Kasumi-1 (cell line): ENCODE measurements at regions not wholly inside any gene's neighbourhood (a gene's known extent, or its start where the extent isn't known, plus 50 kb on each side); places are given as distances from the start of the nearest gene placed in this dataset.
A peak's percentile ranks its signal among the peaks of the same experiment; 100 is the strongest.
"Not testable (repeated sequence)": the region's sequence is repeated elsewhere in the genome, so short reads cannot be mapped to it uniquely, and the experiment has no call there.

ENCODE experiments used
- DNase-seq, 2 experiments: peaks; one replicate each; lab custom pipeline; 2025; lab: John Stamatoyannopoulos, UW

DNA sequence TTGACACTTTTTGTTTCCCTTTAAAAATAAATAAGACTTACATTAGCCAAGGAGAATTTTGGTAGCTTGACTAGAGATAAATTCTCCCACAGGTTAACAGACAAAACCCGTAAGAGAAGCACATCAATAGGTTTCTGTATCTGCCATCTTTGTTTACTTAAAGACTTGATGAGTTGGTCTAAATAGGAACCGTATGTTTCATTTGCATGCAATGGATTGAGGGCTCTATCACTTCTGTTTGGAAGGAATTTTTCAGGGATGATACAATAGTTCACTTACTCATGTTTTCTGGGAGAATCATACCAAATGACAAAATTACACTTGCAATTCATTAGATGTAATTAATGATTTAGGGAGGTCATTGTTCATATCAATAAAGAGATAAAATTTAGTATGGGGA, 631.5 kb upstream of the NR2F2 start:
- no peak for DNase-seq

DNA sequence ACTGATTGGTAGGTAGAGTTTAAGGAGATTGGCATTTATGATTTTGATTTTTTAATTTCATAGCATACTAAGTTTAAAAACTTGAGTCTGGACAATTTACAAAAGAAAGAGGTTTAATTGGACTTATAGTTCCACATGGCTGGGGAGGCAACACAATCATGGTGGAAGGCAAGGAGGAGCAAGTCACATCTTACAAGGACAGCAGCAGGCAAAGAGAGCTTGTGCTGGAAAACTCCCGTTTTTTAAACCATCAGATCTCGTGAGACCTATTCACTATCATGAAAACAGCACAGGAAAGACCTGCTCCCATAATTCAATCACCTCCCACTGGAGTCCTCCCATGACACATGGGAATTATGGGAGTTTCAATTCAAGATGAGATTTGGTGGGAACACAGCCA, 630.9 kb upstream of the NR2F2 start:
- DNase-seq, result no peak

DNA sequence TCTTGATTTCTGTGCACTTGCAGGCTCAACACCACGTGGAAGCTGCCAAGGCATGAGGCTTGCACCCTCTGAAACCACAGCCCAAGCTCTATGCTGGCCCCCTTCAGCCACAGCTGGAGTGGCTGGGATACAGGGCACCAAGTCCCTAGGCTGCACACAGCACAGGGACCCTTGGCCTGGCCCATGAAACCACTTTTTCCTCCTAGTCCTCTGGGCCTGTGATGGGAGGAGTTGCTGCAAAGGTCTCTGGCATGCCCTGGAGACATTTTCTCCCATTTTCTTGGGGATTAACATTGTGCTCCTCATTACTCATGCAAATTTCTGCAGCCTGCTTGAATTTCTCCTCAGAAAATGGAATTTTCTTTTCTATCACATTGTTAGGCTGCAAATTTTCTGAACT, 629.8 kb upstream of the NR2F2 start:
- not testable (repeated sequence) for DNase-seq

DNA sequence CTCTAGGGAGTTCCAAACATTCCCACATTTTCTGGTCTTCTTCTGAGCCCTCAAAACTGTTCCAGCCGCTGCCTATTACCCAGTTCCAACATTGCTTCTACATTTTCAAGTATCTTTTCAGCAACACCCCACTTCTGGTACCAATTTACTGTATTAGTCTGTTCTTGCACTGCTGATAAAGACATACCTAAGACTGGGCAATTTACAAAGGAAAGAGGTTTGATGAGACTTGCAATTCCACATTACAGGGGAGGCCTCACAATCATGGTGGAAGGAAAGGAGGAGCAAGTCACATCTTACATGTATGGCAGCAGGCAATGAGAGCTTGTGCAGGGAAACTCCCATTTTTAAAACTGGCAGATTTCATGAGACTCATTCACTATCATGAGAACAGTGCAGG, 629.1 kb upstream of the NR2F2 start:
- no peak for DNase-seq

DNA sequence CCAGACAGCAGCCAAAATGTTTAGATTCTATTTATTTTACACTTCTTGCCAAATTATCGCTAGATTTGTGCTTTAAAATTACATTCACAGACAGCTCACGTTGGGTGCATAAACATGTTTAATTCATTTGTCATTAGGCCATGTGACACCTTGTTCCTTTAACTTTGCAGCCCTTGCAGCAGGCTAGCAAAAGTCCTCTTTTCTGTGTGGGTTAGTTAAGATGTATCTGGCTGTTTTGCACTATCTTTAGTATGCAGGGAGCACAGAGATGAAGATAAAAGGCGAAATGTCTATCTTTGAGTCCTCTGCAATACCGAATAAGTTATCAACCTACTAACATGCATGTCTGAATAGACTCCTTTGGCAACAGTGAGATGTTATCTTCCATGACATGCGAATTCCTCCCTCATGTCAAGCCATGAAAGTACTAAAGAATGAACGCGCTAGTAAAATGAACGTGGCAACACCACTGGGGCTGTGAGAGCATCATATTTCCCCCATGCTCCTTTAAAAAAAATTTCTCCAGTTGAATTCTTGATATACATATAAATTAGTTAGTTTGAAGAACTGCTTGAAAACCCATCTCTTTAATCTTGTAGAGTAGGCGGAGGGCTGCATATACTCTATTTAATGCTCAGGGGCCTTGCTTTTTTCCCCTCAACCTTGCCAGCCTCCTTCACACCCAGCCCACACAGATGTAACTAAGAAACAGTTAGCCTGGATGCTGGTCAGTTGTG, 620.4 kb upstream of the NR2F2 start:
- DNase-seq, result no peak

DNA sequence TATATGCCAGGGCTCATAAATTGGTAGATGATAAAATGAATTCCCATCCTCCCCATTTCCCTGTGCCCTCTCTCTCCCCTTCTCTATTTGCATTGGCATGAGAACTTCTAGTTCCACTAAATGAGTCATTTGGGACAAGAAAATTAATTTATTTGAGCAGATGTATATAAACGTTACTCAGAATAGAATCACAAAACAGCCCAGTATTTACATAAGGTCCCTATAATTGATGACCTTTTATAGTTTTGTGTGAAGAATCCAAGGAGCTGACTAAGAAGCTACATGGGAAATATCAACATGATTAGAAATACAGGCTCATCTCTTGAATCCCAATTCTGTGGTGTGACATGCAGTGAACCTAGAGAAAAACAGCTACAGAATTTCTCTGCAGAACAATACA, 617.7 kb upstream of the NR2F2 start:
- DNase-seq, result no peak

DNA sequence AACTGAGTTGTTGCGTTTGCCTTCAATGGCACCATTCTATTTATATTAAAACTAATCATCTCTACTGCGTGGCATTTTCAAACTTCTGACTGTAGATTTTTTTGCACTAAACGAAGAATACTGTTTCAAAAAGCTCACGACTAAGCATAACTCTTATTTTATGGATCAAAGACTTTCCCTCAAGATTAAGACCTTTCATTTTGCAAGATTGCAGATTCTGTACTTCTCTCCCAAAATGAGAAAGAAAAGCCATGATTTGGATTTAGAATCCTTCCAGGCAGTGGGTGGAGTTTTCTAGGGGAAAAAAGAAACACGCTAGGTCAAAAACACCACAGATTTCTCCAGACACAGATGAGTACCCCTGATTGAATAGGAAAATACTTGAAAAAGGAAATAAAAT, 617.2 kb upstream of the NR2F2 start:
- DNase-seq, result no peak

DNA sequence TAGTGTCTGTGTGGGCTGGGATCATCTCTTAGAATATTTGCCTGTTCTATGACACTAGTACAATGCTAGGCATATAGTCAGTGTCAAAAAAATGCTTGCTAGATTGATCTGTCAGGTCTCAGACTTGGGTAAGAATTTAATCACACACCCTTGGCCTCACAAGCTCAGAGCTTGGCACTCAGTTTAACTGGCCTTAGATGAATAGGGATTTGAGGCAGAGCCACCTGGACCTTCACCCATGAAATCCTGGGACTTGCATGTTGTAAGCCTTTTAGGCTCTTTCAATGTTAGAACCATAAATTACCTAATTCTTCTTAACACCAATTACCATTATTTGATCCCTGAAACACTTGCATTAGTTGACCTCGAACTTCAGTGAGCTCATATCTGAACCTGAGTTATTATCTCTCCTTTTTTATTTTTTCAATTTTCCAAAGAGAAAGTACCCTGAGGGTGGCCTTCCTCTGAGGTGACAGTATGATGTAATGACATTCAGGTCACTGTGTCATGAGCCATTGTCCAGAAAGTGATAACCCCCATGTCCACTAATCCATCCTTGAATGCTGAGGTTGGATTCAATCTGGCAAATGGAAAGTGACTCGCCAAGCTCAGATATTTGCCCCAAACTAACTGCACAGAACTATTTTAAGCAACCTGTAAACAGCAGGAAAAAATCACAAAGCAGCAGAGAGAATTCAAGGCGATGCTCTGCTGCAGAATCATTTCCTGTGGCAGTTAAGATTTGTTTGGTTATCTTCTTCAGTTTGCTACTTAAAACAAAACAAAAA, 615.2 kb upstream of the NR2F2 start:
- DNase-seq, result no peak

DNA sequence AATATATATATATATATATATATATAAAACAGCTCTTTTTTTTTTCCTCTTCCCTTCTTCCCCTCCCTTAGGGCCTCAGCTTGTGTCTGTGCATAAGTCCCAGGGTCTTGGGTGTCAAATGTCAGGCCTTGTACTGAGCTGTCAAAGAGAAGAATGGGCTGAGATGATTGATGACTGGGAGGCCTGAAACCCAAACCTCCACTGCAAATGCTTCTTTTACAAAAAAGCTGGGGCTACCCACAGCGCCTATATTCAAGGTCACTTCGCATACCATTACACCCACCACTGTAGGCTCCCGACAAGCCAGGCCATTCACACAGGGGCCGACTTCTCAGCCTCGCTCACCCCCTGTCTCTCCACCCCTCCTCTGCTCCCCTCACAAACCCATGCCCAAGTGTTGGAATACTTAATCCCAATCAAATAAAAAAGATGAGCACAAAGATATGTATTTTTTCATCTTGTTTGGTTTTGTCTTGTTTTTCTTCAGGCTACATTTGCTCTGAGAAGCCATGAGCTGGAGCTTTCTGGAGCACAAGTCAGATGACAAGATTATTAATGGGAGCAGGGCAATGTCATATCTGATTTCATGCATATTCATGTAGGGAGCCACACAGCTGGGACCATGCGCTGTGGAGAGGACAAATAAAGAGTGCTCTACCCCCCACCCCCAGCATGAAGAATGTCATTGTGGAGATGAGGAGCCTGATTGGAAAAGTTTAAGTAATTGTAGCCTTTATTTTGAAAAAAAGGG, 614.4 kb upstream of the NR2F2 start:
- no peak for DNase-seq

DNA sequence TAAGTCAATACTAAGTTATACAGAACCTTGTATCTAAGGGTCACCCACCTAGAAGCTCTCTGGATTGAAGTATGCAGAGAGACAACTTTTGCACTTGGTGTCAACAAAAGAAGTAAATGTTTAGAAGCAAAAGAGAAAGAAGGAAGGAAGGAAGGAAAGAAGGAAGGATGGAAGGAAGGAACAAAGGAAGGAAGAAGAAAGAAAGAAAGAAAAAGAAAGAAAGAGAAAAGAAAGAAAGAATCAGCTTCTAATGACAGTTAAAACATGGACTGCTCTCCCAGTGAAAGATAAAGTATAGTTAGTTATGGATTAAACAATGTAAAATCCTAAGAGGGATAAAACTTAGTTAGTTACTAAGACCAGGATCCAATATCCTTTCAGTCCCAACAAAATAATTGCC, 613.8 kb upstream of the NR2F2 start:
- DNase-seq, result no peak

DNA sequence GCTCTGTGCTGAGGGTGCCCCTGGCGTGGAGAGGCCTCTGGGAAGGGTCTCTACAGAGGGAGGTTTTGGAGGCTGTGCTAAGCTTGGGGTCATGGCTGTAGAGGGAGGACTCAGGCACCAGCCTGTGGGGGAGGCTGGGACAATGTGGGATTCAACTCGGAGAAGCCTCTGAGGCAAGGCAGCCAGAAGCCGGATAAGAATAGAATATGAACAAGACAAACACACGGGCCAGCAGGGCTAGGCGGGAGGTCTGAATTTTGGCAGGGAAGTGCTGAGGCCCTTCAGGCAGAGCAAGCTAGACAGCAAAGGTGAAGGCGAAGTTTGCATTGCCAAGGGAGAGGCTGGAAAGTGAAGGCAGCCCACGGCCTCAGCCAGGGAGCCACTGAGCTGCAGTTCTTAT, 612.1 kb upstream of the NR2F2 start:
- no peak for DNase-seq

DNA sequence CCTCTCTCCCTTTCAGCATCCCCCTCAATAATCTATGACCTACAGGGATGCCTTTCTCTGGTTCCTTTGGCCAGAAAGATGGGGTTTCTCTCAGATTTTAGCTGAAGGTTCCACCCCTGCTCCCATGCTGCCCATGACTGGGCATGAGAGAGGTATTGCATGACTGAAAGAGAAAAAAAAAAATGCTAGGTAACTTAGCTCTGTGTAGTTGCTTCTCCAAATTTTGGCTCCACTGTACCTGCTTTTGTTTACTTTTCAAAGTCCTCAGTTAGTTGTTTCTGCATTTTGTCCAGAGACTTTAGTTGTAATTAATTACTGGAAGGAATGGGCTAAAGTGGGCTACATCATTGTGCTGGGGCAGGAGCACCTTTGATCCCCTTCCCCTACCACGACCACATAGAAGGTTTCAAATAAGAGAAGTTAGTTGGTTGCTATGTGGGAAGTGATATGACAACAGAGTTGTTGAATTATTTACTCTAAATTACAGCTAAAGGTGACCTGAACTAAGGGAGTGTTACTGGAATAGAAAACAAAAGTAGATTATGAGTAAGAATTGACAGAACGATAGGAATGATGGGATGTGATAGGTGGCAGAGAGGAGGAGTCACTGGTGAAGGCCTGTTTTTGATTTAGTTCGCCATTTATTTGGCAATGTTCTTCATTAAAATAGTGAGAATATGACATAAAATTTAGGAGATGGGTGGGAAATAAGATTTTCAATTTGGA, 605.4 kb upstream of the NR2F2 start:
- DNase-seq, result no peak

DNA sequence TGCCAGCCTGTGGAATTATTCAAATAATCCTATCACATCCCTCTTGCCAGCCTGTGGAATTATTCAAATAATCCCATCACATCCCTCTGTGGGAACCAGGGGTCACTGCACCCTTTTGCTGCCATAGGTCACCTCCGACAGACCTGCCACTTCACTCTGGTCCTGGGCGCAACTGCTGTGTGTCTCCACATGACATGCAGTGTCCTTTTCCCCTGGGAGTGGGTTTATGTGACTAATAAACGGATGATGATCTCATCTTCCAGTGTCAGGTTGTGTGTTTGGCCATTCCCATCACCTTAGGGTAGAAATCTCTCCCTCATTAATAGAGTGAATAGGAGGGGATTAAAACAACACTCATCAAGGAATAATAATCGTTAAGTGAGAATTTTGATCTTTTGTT, 603.6 kb upstream of the NR2F2 start:
- no peak for DNase-seq

DNA sequence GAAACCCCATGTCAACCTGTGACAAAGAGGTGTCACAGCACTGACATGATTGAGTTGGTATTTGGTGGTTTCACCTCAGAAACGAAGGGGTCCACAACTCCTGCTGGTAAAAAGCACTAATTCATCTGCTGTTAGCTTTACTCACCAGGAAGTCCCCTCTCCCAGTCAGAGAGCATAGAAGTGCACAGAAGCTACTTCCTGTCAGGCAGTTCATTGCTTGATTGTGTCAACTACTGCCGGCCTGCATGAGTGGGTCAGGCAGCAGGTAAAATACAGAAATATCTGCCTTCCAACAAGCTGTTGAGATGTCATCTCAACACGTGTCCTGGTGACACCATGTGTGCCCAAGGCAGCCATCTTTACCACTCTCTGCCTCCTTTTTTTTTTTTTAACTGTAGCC, 596.6 kb upstream of the NR2F2 start:
- DNase-seq, result no peak

DNA sequence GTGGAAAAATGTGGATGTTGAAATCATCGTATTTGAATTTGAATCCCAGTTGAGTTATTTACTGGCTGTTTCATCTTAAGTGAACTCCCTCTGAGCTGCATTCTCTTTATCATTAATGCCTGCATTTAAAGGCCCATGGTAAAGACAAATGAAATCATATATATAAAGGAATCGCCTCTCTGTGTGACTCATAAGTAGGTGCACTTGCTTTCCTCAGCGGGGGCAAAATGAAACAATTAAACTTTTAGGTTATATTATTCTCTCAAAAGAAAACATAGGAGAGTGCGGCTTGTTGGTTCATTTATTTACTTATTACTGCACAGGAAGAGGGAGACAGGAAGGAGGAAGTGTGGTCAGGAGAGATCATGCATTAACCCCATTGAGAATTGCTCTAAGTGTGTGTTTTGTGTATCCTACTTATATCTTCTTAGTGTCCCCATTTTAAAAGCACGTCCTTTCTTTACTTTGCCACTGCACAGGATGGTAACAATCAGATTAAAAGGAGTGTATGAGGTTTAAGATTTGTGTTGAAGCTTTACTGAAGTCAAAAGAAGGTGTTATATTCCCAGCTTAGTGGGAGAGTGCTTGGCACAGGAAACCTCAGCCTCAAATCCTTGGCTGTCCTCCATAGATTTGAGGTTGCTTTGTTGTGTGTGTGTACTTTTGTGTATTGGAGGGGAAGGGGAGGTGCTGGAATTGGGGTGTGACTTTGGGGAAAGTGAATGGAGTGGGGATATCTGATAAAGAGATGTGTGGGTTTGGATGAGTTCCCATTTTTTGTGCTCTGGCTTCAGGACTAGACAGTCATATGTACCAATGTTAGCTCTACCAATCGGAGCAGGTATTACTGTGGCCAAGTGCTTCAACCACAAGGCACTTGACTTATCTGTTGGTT, 595.8 kb upstream of the NR2F2 start:
- peak in 1 of 2 experiments; percentile 18 for DNase-seq

DNA sequence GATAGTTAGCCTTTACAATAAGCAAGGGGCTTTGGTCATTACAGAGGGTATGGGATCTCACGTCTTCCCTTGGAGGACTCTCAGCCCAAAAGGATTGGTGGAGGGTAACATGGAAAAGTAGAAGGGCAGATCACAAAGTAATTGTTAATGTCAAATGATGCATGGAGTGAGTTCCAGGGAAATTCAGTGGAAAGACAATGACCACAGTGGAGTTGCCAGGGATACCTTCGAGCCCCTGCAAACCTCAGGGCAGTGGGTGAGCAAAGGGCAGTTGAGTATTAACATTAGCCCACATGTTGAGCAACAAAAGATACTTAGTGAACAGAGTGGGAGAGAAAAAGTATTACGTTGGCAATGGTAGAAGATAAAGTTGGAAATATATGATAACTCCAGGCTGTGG, 593.4 kb upstream of the NR2F2 start:
- DNase-seq, result no peak

DNA sequence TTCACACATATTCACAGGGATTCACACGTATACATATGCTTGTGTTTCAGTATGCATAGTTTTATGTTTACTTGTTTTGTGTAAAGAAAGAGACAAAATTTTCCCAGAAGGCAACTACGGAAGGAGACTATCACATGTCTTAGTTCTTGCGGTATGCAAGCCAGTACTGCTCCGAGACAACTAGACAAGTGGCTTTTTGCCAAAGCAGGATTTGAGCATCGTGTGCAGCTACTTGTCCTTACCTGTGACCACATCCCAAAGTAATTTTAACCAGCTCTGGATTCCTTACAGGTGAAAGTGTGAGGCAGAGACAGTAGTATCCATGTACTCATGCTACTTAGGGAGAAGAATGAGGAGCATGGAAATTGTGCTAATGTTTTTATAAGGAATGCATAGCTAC, 591.4 kb upstream of the NR2F2 start:
- no peak for DNase-seq

DNA sequence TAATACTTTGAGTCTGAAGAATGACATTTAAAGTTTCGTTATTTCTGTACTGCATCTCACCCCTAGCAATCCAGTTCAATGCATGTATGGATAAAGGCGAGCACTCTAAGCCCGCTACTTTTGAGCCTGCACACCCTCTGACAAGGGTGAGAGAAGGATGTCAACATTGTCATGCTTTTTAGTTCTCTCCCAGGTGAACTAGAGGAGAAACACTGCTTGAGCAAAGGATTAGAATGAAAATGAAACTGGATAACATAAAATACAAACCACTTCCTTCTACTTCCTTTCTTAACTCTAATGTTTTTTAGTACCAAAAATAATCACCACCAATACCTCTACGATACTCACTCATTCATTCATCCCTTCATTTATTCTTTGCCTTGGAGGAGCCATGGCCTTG, 588.7 kb upstream of the NR2F2 start:
- DNase-seq, result no peak

DNA sequence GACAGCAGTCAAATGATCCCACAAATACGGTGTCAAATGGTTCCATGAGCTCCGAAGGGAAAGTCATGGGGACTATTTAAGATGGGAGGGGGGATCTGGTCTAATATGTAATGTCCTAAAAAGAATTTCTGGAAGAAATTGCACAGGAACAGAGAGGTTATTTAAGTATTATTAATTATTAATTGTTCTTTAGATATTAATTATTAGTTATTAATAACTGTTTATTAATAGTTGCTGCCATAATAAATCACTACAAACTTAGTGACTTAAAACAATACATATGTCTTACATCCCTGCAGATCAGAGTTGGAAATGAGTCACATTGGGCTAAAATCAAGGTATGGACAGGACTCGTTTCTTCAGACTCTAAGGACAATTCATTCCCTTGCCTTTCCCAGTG, 588.2 kb upstream of the NR2F2 start:
- DNase-seq, result no peak

DNA sequence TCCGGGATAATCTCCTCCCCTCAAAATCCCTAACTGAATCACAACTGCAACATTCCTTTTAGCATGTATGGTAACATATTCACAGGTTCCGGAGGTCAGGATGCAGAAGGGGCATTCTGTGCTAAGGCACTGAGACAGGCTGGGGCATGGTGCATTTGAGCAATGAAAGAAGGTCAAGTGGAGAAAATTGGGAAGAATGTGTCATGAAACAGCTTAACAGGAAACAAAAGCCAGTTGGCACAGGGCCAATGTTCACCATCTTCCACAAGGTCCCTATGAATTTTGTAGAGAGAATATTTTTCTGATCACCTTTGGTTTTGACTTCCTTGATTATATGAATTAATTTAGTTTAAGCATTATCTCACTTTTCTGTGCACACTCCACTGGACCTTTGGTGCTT, 587.7 kb upstream of the NR2F2 start:
- DNase-seq, result no peak

DNA sequence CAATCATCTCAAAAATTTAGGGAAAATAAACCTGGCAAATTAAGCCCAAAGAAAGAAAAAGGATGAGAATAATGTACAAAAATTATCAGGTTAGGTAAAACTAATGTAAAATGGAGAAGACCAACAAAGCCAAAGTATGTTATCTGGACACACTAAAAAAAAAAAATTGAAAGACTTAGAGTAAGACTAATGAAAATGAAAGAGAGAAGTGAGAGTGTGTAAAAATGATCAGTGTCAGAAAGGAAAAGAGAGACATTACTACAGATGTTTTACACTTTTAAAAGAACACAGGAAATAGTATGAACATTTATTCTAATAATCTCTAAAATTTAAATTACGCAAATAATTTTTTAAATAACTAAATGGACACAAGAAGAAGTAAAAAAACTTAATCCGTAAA, 573.3 kb upstream of the NR2F2 start:
- DNase-seq, result no peak
